GM21515 (cell line): ENCODE measurements at regions not wholly inside any gene's neighbourhood (a gene's known extent, or its start where the extent isn't known, plus 50 kb on each side); places are given as distances from the start of the nearest gene placed in this dataset.
A peak's percentile ranks its signal among the peaks of the same experiment; 100 is the strongest.

ENCODE experiments used
- ATAC-seq: cut with Tn5 transposase; IDR thresholded peaks from one replicate; pipeline ENCODE4 v1.9.1; 2021; ENCODE audit not compliant: unreplicated experiment

DNA sequence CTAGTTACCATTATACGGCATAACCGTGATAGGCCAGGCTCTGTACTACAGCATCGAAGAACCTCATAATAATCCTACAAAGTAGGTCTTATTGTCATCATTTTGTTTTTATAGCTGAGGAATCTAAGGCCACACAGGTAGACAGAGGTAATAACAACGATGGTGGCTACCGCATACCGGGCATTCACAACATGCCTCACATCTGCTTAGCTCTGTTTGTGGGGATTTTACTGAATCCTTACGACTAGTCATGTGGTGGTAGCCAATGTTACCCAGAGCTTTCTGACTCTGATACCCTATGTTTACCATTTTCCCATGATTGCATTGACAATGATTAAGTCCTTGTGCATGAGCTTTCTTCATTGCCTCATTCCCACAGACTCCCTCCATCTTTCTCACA lies 269.4 kb downstream of the TCF7L2 start:
- ATAC-seq: no peak

DNA sequence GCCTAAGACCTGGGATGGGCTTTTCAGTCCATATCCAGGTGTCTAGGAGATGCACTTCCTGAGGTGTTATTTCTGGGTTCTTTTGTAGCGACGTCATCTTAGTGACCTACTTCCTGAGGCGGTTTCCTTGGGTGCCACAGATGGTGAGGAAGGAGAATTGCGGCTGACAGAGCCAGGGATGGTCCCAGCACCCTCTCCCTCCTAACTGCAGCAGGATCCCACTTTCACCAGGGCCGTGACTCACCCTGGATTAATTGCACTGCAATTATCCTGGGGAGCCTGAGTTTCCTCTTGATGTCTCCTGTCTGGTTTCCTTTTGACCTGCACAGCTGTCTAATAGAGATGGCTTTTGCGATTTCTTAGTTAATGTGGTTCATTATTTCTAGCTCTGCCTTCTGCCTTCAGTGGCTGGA lies 271.7 kb downstream of the TCF7L2 start:
- no peak for ATAC-seq

- ATAC-seq: no peak
Observed at GRCh38 chr10:113222207-113222606, 272.2 kb downstream of the TCF7L2 start.

DNA sequence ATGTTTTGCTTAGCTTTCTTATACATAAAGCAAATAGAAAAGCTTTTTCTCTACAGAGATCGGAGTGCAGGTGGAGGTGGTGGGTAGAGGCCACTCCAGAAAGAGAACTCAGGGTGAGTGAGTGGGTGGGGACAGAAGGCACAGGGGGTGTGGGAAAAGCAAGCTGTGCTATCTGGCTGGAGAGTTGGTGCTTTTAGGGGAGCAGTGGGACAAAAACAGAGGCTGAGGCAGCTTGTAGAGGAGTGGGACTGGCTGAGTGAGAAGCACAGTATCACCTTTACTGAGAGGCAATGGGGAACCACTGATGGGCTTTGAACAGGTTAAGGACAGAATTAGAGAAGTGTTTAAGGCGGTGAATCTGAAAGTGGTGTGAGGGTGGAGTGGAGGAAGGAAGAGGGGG lies 275.3 kb downstream of the TCF7L2 start:
- ATAC-seq: no peak

DNA sequence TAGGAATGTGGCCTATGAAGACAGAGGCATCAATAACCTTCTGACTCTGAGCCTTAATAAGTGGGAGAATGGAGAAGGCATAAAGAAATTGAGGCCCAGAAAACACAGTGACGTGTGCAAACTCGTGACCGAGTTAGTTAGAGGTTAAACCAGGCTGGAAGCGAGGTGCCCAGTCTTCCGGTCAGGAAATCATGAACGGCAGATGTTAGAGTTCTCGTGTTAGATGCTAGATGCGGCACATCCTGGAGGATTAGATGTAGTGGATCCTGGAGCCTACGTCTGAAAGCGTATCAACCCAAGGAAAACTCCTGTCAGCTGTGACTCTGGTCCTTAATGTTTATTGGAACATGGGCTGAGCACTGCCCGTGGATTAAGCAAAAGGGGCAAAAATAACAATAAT lies 275.9 kb downstream of the TCF7L2 start:
- ATAC-seq: no peak

GRCh38 chr10:113226399-113226798 lies 276.4 kb downstream of the TCF7L2 start:
- ATAC-seq: no peak

- no peak for ATAC-seq
Observed at GRCh38 chr10:113226831-113227445, 276.9 kb downstream of the TCF7L2 start.

- no peak for ATAC-seq
Observed at GRCh38 chr10:113228530-113228929, 278.5 kb downstream of the TCF7L2 start.

GRCh38 chr10:113230011-113230610 lies 280.1 kb downstream of the TCF7L2 start:
- no peak for ATAC-seq

DNA sequence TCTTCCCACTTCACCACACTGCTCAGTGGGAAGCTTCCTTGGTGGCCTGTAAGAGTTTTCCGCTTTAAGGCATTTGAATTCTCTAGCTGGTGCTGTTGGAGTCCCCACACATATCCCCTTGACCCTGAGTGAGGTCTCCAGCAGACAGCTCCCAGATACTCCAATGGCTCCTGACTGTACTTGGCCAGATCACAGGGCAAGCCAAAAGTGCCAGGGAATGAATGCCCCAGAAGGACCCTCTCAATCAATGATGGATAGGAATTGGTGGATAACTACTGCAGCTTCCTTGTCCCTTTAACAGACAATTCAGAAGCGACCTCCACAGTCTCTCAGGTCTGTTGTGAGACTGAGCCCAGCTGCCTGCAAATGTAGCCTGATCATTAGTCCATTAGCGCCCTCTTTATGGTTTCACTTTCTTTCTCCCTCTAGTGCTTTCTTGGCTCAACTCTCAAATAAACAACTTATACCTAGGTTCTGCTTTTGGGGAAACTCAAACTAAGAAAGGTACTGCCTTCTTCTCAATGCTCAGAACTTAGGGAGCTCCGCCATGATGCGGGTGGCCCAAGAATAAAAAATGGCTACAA lies 283.0 kb downstream of the TCF7L2 start:
- peak; percentile 72 for ATAC-seq

- ATAC-seq: no peak
Observed at GRCh38 chr10:113234481-113234880, 284.4 kb downstream of the TCF7L2 start.

GRCh38 chr10:113235508-113235907 lies 285.5 kb downstream of the TCF7L2 start:
- no peak for ATAC-seq

GRCh38 chr10:113236998-113237397 lies 287.0 kb downstream of the TCF7L2 start:
- ATAC-seq: no peak

- no peak for ATAC-seq
Observed at GRCh38 chr10:113239566-113240350, 289.7 kb downstream of the TCF7L2 start.

- ATAC-seq: no peak
Observed at GRCh38 chr10:113240736-113241135, 290.7 kb downstream of the TCF7L2 start.

DNA sequence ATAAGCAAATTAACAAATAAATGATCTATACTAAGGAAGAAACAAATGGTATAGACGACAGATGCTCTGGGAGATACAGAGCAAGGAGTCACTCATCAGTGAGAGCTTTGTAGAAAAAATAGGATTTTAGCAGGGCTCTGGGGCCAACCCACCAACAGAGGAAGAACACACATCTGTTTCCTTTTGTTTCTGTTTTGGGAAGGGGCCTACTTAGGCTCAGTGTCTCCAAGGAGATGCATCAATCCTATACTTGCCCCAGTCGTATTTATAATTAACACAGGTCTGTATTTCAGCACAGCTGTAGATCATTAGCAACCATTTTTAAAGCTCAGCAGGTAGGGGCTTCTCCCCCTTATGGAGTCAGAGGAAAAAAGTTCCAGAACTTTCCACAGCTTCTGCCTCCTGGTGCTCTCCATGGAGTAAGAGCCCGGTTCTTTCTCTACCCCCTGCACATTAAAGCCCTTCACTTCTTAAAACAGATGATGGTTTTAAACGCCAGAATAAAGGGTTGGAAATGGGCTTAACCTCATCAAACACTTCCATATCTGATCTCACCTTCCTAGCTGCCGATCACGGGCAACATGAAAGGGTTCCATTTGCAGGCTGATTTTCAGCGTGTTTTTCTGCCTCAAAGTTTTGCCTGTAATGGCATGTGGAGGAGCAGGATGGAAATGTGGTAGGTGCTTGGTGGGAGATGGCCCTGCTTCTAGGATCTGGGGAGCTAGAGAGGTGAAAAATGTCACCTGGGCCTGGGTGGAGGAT lies 291.7 kb downstream of the TCF7L2 start:
- no peak for ATAC-seq

GRCh38 chr10:113243311-113243710 lies 293.3 kb downstream of the TCF7L2 start:
- no peak for ATAC-seq

GRCh38 chr10:113244750-113245149 lies 294.7 kb downstream of the TCF7L2 start:
- ATAC-seq: no peak

DNA sequence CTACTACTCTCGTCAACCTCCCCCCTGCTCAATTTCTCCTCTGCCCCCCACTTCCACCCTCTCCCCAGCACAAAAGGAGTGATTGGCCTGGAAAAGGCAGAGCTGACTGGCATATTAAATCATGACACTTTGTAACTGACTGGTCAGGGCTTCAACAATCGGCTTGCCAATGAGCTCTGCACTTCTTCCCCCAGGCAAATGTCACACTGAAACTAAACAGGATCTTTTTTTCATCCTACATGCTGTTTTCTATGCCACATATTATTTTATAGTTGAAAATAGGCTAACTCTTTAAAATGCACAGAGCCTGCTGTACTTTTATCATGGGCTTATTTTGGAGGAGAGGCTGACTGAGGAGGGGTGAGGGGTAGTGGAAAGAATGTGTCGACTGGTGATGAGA lies 295.2 kb downstream of the TCF7L2 start:
- ATAC-seq: no peak

DNA sequence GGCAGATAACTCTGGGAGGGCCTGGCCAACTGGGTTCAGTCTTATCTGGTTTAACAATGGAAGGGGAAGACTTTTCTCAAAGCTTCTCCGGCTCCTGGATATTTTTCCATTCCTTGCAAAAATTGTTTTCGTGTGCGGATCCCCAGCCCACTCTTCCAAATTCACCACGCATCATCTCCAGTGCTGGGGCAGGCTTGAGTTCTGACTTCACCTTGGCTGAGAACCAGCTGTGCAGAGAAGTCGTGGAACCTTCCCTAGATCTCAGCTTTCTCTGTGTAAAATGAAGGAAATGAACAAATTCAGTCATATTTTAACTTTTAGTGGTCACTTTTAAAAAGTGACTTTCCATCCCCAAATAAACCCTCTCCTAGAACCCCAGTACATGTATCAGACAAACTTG lies 297.0 kb downstream of the TCF7L2 start:
- ATAC-seq: no peak
